HepG2 (cell line): ENCODE measurements at regions not wholly inside any gene's neighbourhood (a gene's known extent, or its start where the extent isn't known, plus 50 kb on each side); places are given as distances from the start of the nearest gene placed in this dataset.

Experiments
- ATAC-seq: fragments of 200-7000 bp; cut with Tn5 transposase; 3 replicates; pipeline ENCODE4 v1.9.1; 2020; ENCODE audit warnings: mild to moderate bottlenecking, moderate library complexity
- BruUV-seq: library from RNA; stranded (reverse); fragments of 400-500 nt; replicated peaks from 2 replicates; lab custom pipeline; 2021; lab: Mats Ljungman, UMichigan
- CTCF ChIA-PET: fragments of 300-600 bp; formaldehyde crosslinking; extraction: SDS; loops from one replicate; lab custom pipeline; 2021; ENCODE audit warnings: low total read pairs, inconsistent platforms, low intra/inter-chr PET ratio; lab: Yijun Ruan, JAX
- POLR2A ChIA-PET: fragments of 350-600 bp; sonication (Branson Sonifier 250); formaldehyde crosslinking; loops from one replicate; lab custom pipeline; 2020; ENCODE audit warnings: antibody characterized with exemption, inconsistent platforms; lab: Yijun Ruan, JAX
- DNase-seq: peaks from one replicate; pipeline ENCODE4 v3.0.0-alpha.2; 2015; ENCODE audit warnings: low spot score
- FAIRE-seq: peaks from 3 replicates; lab custom pipeline; 2011; peaks lifted over from hg19 to GRCh38; lab: Jason Lieb, UNC
- H2AFZ ChIP-seq: one replicate; pipeline ENCODE4 v1.6.1; 2011; ENCODE audit warnings: low read length, inconsistent platforms
- H3K27ac ChIP-seq: fragments of 300-600 bp; 3 replicates; pipeline ENCODE4 v1.8.0; 2011; ENCODE audit warnings: mixed run types, mild to moderate bottlenecking, mixed read lengths, low read length, inconsistent platforms; ENCODE audit not compliant: insufficient read depth; ENCODE audit errors: extremely low read length
- H3K27me3 ChIP-seq, 2 experiments: fragments of 200-600 bp in 1 of 2; 2 replicates in 1 of 2; 3 replicates in 1 of 2; pipeline versions ENCODE4 v1.6.0 to v1.8.0; 2011; ENCODE audit warnings: low read length in 2 of 2, mild to moderate bottlenecking in 2 of 2, moderate library complexity in 2 of 2, inconsistent platforms in 1 of 2; ENCODE audit not compliant: insufficient read depth in 2 of 2, control insufficient read depth in 1 of 2
- H3K36me3 ChIP-seq, 2 experiments: fragments of 200-600 bp in 1 of 2; replicated peaks in 1 of 2; 2 replicates in 1 of 2; 3 replicates in 1 of 2; pipeline versions ENCODE4 v1.5.1 to v1.8.0; 2011; ENCODE audit warnings: low read length in 2 of 2, inconsistent platforms in 1 of 2; ENCODE audit not compliant: insufficient read depth in 2 of 2, control insufficient read depth in 1 of 2
- H3K4me1 ChIP-seq: 2 replicates; pipeline ENCODE4 v1.5.1; 2012; ENCODE audit warnings: low read length, inconsistent platforms; ENCODE audit not compliant: insufficient read depth
- H3K4me2 ChIP-seq: 2 replicates; pipeline ENCODE4 v1.6.0; 2011; ENCODE audit warnings: low read depth, low read length, inconsistent platforms
- H3K4me3 ChIP-seq, 3 experiments: fragments of 200-600 bp in 1 of 3; sonication (generic), shearing (Covaris generic) in 1 of 3; replicated peaks in 1 of 3; 2 replicates each; pipeline ENCODE4 v1.5.1; 2011 to 2016; ENCODE audit warnings: low read length in 3 of 3, inconsistent platforms in 2 of 3, low read depth in 2 of 3, mild to moderate bottlenecking in 2 of 3, control low read depth in 1 of 3, mixed read lengths in 1 of 3; ENCODE audit not compliant: insufficient read depth in 1 of 3
- H3K79me2 ChIP-seq: one replicate; pipeline ENCODE4 v1.6.1; 2011; ENCODE audit warnings: low read length, inconsistent platforms; ENCODE audit not compliant: insufficient read depth
- H3K9ac ChIP-seq: 2 replicates; pipeline ENCODE4 v1.6.0; 2011; ENCODE audit warnings: mild to moderate bottlenecking, low read depth, low read length, inconsistent platforms; ENCODE audit not compliant: insufficient read depth
- H3K9me3 ChIP-seq: 2 replicates; pipeline ENCODE4 v1.5.1; 2012; ENCODE audit warnings: mild to moderate bottlenecking, low read length
- H4K20me1 ChIP-seq: 2 replicates; pipeline ENCODE4 v1.6.0; 2011; ENCODE audit warnings: inconsistent platforms, mild to moderate bottlenecking, low read length, moderate library complexity; ENCODE audit not compliant: insufficient read depth
- HNRNPL ChIP-seq: fragments of 200-400 bp; formaldehyde crosslinking; IDR thresholded peaks from 2 replicates; pipeline ENCODE4 v1.6.1; 2017; ENCODE audit warnings: mild to moderate bottlenecking, low read depth, low read length
- KDM5A ChIP-seq: fragments of 200-600 bp; sonication (generic); IDR thresholded peaks from 2 replicates; pipeline ENCODE4 v1.7.0; 2018; ENCODE audit warnings: antibody characterized with exemption, mild to moderate bottlenecking, low read length, borderline replicate concordance
- PRDM15 ChIP-seq: sonication (generic); formaldehyde crosslinking; IDR thresholded peaks from 2 replicates; pipeline ENCODE4 v1.4.0; 2020; ENCODE audit warnings: missing genetic modification reagents
- SP1 ChIP-seq, 2 experiments: fragments of 450-650 bp in 1 of 2; sonication (generic) in 1 of 2; formaldehyde crosslinking in 1 of 2; IDR thresholded peaks; 2 replicates each; pipeline versions ENCODE4 v1.4.0 to v1.6.1; 2016 to 2020; ENCODE audit warnings: missing genetic modification reagents in 1 of 2
- TFDP1 ChIP-seq: IDR thresholded peaks from 2 replicates; pipeline ENCODE4 v1.6.1; 2016; ENCODE audit warnings: missing compliant biosample characterization, missing genetic modification reagents, borderline replicate concordance
- YY1 ChIP-seq: IDR thresholded peaks from 2 replicates; pipeline ENCODE4 v1.6.1; 2011; ENCODE audit warnings: low read length, low read depth, moderate library complexity, mild to moderate bottlenecking; ENCODE audit not compliant: insufficient read depth, insufficient replicate concordance
- ZNF460 ChIP-seq: sonication (generic); formaldehyde crosslinking; IDR thresholded peaks from 2 replicates; pipeline ENCODE4 v1.5.1; 2020; ENCODE audit warnings: missing genetic modification reagents, mild to moderate bottlenecking, borderline replicate concordance
- ZNF484 ChIP-seq: sonication (generic); formaldehyde crosslinking; IDR thresholded peaks from 2 replicates; pipeline ENCODE4 v1.5.1; 2020; ENCODE audit warnings: mild to moderate bottlenecking, low read depth, missing genetic modification reagents, borderline replicate concordance
- ZNF607 ChIP-seq: sonication (generic); formaldehyde crosslinking; IDR thresholded peaks from 2 replicates; pipeline ENCODE4 v1.5.1; 2020; ENCODE audit warnings: missing genetic modification reagents, mild to moderate bottlenecking, borderline replicate concordance
- ZNF777 ChIP-seq: sonication (generic); formaldehyde crosslinking; IDR thresholded peaks from 2 replicates; pipeline ENCODE4 v1.4.0; 2020; ENCODE audit warnings: missing genetic modification reagents
- WGBS: methylation state at CpG from one replicate; pipeline ENCODE4 v1.1.6; 2017; ENCODE audit warnings: low lambda C conversion rate; 5-methylcytosine and 5-hydroxymethylcytosine counted together
- in situ Hi-C: cut with HindIII; loops from 2 replicates; pipeline ENCODE4 v1.10.0; 2017; ENCODE audit warnings: low pct_unique_long_range_greater_than_20kb; ENCODE audit not compliant: extremely low pct_ligation_motif_present
- intact Hi-C: fragments of 100-400 bp; cut with micrococcal nuclease; formaldehyde crosslinking; loops from one replicate; pipeline ENCODE4 v1.10.0; 2022; ENCODE audit not compliant: unreplicated experiment

- no peak for TF ChIP-seq ZNF460 (CRISPR knock-in tag)
Observed at GRCh38 chr20:39894067-39894466, 795.0 kb downstream of the MAFB start (continued).

GRCh38 chr20:39893003-39893685 lies 795.9 kb downstream of the MAFB start:
- Histone ChIP-seq H3K27me3 (no peaks in the 10 kb centered on the region), H3K27ac (no peak overlapping the region), H3K4me3 (no peak overlapping the region), H2AFZ (no peak overlapping the region), H3K9me3 (peaks cover 94% of the 10 kb centered on the region), H3K36me3 (no peaks in the 10 kb centered on the region), H3K9ac (no peak overlapping the region), H3K4me2 (no peak overlapping the region), H3K4me1 (no peaks in the 10 kb centered on the region), H3K79me2 (no peaks in the 10 kb centered on the region), H4K20me1 (no peaks in the 10 kb centered on the region)
- FAIRE-seq, result no peak
- TF ChIP-seq PRDM15 (CRISPR knock-in tag), result no peak
- no peak for TF ChIP-seq KDM5A
- no peak for TF ChIP-seq YY1
- no peak for TF ChIP-seq ZNF777 (CRISPR knock-in tag)
- TF ChIP-seq HNRNPL, result no peak
- no peak for TF ChIP-seq ZNF607 (CRISPR knock-in tag)
- TF ChIP-seq TFDP1 (CRISPR knock-in tag), result no peak
- TF ChIP-seq ZNF484, result no peak
- TF ChIP-seq SP1 (IDR thresholded peaks at IDR 0.05), result no peak
- no peak for TF ChIP-seq SP1 (CRISPR knock-in tag; IDR thresholded peaks at IDR 0.05)
- no TSS peak for BruUV-seq
- POLR2A ChIA-PET, result no interaction called here
- in situ Hi-C loops, result no loop called here
- DNase-seq, result no peak
- ATAC-seq, result no peak
- intact Hi-C loops, result no loop called here
- WGBS, result 0% methylated on average over 1 of the region's 1 CpG
- CTCF ChIA-PET, result no interaction called here
